HFF-Myc (cell line): ENCODE measurements at regions not wholly inside any gene's neighbourhood (a gene's known extent, or its start where the extent isn't known, plus 50 kb on each side); places are given as distances from the start of the nearest gene placed in this dataset.
"Not testable (repeated sequence)": the region's sequence is repeated elsewhere in the genome, so short reads cannot be mapped to it uniquely, and the experiment has no call there.

ENCODE experiments used
- DNase-seq: peaks from one replicate; pipeline ENCODE4 v3.0.0-alpha.2; 2011; ENCODE audit warnings: low read depth; ENCODE audit errors: extremely low read depth
- H3K4me3 ChIP-seq: replicated peaks from 2 replicates; pipeline ENCODE4 v1.5.1; 2011; ENCODE audit warnings: low read depth, mild to moderate bottlenecking, control low read depth, low read length
- TF ChIP-seq, protein P1 (sequence below): IDR thresholded peaks from 2 replicates; pipeline ENCODE4 v1.5.1; 2012; ENCODE audit warnings: mild to moderate bottlenecking, low read depth, low read length, control low read depth; ENCODE audit errors: missing control alignments

DNA sequence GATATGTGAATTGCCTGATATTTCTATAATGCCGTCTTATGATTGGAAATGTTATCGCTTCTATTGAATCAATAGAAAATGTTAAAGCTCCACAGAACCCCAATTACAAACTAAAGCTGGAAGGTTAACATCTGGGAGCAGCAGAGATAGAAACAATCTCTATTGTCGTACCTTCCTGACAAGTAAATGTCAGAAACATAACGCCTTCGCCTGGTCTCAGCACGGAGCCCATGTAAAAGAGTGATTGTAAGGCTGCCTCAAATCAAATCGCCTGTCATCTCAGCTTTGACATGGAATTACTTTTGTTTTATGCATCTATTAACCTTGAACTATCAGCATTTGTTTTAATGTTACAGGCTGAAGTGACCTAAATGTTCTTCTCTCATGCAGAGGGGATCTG is 885.9 kb upstream of the PIK3C3 start:
- H3K4me3 ChIP-seq: no peak overlapping the region
- no peak for DNase-seq
- TF ChIP-seq, protein P1, sequence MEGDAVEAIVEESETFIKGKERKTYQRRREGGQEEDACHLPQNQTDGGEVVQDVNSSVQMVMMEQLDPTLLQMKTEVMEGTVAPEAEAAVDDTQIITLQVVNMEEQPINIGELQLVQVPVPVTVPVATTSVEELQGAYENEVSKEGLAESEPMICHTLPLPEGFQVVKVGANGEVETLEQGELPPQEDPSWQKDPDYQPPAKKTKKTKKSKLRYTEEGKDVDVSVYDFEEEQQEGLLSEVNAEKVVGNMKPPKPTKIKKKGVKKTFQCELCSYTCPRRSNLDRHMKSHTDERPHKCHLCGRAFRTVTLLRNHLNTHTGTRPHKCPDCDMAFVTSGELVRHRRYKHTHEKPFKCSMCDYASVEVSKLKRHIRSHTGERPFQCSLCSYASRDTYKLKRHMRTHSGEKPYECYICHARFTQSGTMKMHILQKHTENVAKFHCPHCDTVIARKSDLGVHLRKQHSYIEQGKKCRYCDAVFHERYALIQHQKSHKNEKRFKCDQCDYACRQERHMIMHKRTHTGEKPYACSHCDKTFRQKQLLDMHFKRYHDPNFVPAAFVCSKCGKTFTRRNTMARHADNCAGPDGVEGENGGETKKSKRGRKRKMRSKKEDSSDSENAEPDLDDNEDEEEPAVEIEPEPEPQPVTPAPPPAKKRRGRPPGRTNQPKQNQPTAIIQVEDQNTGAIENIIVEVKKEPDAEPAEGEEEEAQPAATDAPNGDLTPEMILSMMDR: no peak

DNA sequence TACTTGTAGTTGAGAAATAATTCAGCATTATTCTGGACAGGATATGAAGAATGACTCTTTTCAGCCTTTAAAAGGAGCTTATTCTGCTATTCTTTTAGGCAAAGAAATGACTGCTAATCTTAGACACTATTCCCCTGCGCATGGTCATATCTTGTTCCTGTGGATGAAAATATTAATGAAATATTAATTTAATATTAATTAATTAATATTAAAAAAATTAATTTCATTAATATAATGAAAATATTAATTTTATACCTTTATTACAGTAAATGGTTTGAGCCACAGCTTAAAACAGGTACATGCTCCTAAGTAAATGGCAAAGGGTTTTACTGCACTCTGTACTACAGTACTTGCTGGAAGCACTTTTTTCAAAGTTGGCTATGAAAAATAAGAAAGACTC is 890.1 kb upstream of the PIK3C3 start:
- DNase-seq: no peak
- TF ChIP-seq, protein P1: no peak
- no peak overlapping the region for H3K4me3 ChIP-seq

DNA sequence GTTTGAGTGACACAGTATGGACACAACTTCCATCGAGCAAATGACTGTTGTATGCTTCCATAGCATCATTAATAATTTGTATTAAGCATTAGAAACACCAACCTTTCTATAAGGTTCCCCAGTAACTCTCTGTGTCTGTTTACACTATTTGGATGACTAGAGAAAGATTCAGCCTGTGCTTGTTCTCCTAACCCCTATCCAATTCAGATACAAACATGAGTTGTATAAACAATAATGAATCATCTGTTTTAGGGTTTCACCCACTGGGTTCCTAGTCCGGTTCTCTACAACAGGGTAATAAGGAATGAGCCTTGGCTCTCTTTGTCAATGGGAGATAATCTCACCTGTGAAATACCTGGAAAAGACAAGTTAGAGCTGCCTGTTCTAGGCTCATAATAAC is 894.1 kb upstream of the PIK3C3 start:
- H3K4me3 ChIP-seq: no peak overlapping the region
- DNase-seq: no peak
- TF ChIP-seq, protein P1: no peak

DNA sequence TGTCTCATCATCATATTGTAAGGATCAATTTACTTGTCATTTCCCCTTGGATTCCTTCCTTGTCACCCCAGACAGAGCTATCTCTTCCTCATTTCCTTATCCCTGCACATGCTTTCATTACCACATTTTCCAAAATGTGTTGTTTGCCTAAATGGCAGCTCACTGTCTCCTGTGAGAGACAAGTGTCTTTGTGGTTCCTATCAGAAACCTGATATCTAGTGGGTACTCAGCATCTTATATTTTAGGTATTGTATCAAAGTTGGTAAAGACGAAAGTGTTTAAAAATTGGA is 896.0 kb upstream of the PIK3C3 start:
- TF ChIP-seq, protein P1: no peak
- DNase-seq: no peak

DNA sequence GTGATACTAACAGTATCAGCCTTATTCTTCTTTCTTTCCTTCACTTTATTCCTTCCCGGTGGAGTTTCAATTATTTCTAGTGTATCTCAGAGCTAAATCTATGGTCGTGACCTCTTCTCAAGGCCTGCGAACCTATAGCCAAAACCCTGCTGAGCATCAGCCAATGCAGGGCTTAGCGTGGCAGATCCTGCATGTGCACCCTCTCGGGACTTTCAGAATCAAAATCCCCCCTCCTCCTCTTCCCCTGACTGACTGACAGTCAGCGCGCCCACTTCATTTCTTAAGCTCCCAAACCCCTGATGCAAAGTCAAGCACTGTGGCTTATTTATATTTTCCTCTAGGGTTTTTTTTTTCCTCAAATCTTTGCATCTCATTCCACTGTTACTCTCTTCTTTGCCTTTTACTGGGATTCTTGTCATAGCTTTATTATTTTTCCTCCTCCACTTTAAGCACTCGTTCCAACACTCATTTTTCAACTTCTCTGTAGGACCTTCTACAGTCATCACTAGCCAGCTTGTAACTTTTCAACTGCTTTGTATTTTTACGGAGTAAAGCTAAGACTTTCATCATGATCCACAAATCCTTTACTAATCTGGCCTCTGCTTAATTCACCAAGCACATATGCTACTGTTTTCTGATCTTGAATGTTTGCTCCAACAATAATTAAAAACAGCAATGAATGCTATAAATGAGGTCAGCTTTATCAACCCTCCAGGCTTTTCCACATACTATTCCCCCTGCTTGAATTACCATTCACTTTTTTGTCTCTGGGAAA is 896.5 kb upstream of the PIK3C3 start:
- TF ChIP-seq, protein P1: no peak
- H3K4me3 ChIP-seq: no peak overlapping the region
- no peak for DNase-seq

More for the DNA sequence above, 896.0 kb upstream of the PIK3C3 start:
- H3K4me3 ChIP-seq: no peak overlapping the region

DNA sequence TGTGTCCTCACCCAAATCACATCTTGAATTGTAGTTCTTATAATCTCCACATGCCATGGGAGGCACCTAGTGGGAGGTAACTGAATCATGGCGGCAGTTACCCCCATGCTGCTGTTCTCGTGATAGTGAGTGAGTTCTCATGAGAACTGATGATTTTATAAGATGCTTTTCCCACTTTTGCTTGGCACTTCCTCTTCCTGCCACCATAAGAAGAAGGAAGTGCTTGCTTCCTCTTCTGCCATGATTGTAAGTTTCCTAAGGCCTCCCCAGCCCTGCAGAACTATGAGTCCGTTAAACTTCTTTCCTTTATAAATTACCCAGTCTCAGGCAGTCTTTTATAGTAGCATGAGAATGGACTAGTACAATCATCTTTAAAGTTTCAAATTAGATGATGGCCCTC is 902.4 kb upstream of the PIK3C3 start:
- TF ChIP-seq, protein P1: no peak
- no peak for DNase-seq
- H3K4me3 ChIP-seq: no peak overlapping the region

DNA sequence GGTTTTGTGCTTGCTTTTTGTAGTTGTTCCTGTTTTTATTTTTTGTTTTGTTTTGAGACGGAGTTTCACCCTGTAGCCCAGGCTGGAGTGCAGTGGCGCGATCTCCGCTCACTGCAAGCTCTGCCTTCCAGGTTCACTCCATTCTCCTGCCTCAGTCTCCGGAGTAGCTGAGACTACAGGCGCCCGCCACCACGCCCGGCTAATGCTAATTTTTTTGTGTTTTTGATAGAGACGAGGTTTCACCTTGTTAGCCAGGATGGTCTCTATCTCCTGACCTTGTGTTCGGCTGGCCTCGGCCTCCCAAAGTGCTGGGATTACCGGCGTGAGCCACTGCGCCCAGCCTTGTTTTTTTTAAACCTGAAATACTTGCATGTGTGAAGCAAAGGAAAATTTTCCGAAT is 908.8 kb upstream of the PIK3C3 start:
- DNase-seq, H3K4me3 ChIP-seq: not testable (repeated sequence)
